Fibroblast of pulmonary artery (primary cell): ENCODE measurements at regions not wholly inside any gene's neighbourhood (a gene's known extent, or its start where the extent isn't known, plus 50 kb on each side); places are given as distances from the start of the nearest gene placed in this dataset.
A peak's percentile ranks its signal among the peaks of the same experiment; 100 is the strongest.

Experiments
- DNase-seq: peaks from one replicate; pipeline ENCODE4 v3.0.0-alpha.2; 2010; ENCODE audit warnings: low read depth
- H3K4me3 ChIP-seq: replicated peaks from 2 replicates; pipeline ENCODE4 v1.5.1; 2011; ENCODE audit warnings: low read depth, mild to moderate bottlenecking, control low read depth, low read length, moderate library complexity
- CTCF ChIP-seq: IDR thresholded peaks from 2 replicates; pipeline ENCODE4 v1.5.1; 2011; ENCODE audit warnings: mild to moderate bottlenecking, control low read depth, low read length, inconsistent platforms; ENCODE audit errors: missing control alignments

- TF ChIP-seq CTCF = no peak
- no peak overlapping the region for H3K4me3 ChIP-seq
- no peak for DNase-seq
Measured at GRCh38 chr13:106299621-106300020, 235.8 kb downstream of the EFNB2 start.

- DNase-seq = no peak
- TF ChIP-seq CTCF = no peak
- no peak overlapping the region for H3K4me3 ChIP-seq
Measured at GRCh38 chr13:106297283-106297682, 238.2 kb downstream of the EFNB2 start.

GRCh38 chr13:106296723-106297122 is 238.7 kb downstream of the EFNB2 start:
- TF ChIP-seq CTCF = no peak
- H3K4me3 ChIP-seq = no peak overlapping the region
- DNase-seq = no peak

- no peak for TF ChIP-seq CTCF
- H3K4me3 ChIP-seq = no peak overlapping the region
- no peak for DNase-seq
Measured at GRCh38 chr13:106295971-106296370, 239.5 kb downstream of the EFNB2 start.

GRCh38 chr13:106291006-106291405 is 244.5 kb downstream of the EFNB2 start:
- no peak overlapping the region for H3K4me3 ChIP-seq
- peak; percentile 50 for DNase-seq
- no peak for TF ChIP-seq CTCF

GRCh38 chr13:106287351-106287750 is 248.1 kb downstream of the EFNB2 start:
- no peak for DNase-seq
- TF ChIP-seq CTCF = no peak
- no peak overlapping the region for H3K4me3 ChIP-seq

- TF ChIP-seq CTCF = no peak
- no peak overlapping the region for H3K4me3 ChIP-seq
- no peak for DNase-seq
Measured at GRCh38 chr13:106286811-106287210, 248.7 kb downstream of the EFNB2 start.
